Body of pancreas (tissue), 4 donors: ENCODE measurements at regions not wholly inside any gene's neighbourhood (a gene's known extent, or its start where the extent isn't known, plus 50 kb on each side); places are given as distances from the start of the nearest gene placed in this dataset.
A peak's percentile ranks its signal among the peaks of the same experiment; 100 is the strongest.

Source experiments
- ATAC-seq: fragments of 150-250 bp; one replicate; pipeline ENCODE4 v1.9.1; 2016
- DNase-seq, 4 donors: peaks; one replicate each; pipeline ENCODE4 v3.0.0-alpha.2; 2019
- H3K27ac ChIP-seq, 4 donors: fragments of 200-600 bp; sonication (generic); 1 replicate in 3 of 4; 2 replicates in 1 of 4; pipeline versions ENCODE4 v1.5.1 to v1.6.1; 2016 to 2019; ENCODE audit warnings: mild to moderate bottlenecking in 1 of 4, mixed read lengths in 1 of 4, moderate library complexity in 1 of 4
- H3K27me3 ChIP-seq, 2 donors: fragments of 200-600 bp; sonication (generic); one replicate each; pipeline ENCODE4 v1.6.0; 2016; ENCODE audit warnings: mild to moderate bottlenecking in 1 of 2
- H3K36me3 ChIP-seq, 2 donors: fragments of 200-600 bp; sonication (generic); replicated peaks in 1 of 2; 2 replicates each; pipeline ENCODE4 v1.5.1; 2016; ENCODE audit warnings: low read depth in 2 of 2; ENCODE audit not compliant: insufficient read depth in 1 of 2
- H3K4me1 ChIP-seq: fragments of 200-600 bp; sonication (generic); one replicate; pipeline ENCODE4 v1.6.0; 2016
- H3K4me3 ChIP-seq, 2 donors: fragments of 200-600 bp; sonication (generic); 1 replicate in 1 of 2; 2 replicates in 1 of 2; pipeline ENCODE4 v1.5.1; 2016 to 2019
- H3K9me3 ChIP-seq, 3 donors: fragments of 200-600 bp; sonication (generic); 1 replicate in 2 of 3; 2 replicates in 1 of 3; pipeline ENCODE4 v1.5.1; 2016
- CTCF ChIP-seq, 7 experiments: fragments of 450-650 bp in 4 of 7; fragments of 200-600 bp in 3 of 7; sonication (generic) in 3 of 7; IDR thresholded peaks; one replicate each; pipeline ENCODE4 v1.5.1; 2016 to 2019; ENCODE audit warnings: antibody characterized with exemption in 7 of 7
- POLR2A ChIP-seq, 3 donors: fragments of 450-650 bp; IDR thresholded peaks; one replicate each; pipeline ENCODE4 v1.6.1; 2016; ENCODE audit warnings: antibody characterized with exemption in 3 of 3, mild to moderate bottlenecking in 2 of 3
- WGBS, 2 donors: methylation state at CpG; one replicate each; pipeline ENCODE4 v1.1.5; 2017; 5-methylcytosine and 5-hydroxymethylcytosine counted together
- intact Hi-C: fragments of 100-400 bp; cut with DNase I; formaldehyde crosslinking; loops from one replicate; pipeline ENCODE4 v1.15.1; 2023

- no peak for TF ChIP-seq CTCF (IDR thresholded peaks at IDR 0.05)
- no peak for TF ChIP-seq POLR2A (IDR thresholded peaks at IDR 0.05)
- ATAC-seq (no peak), DNase-seq (peak in 1 of 4 donors; percentile 2)
- WGBS, 2 donors = 80 to 88% methylated on average over 4 of the region's 4 CpGs
- no peaks in the 10 kb centered on the region for H3K9me3 ChIP-seq
- H3K27me3 ChIP-seq = no peaks in the 10 kb centered on the region
- intact Hi-C loops = no loop called here
- no peak overlapping the region for H3K4me3 ChIP-seq
- H3K4me1 ChIP-seq = no peaks in the 10 kb centered on the region
- H3K36me3 ChIP-seq = no peaks in the 10 kb centered on the region
- no peak overlapping the region for H3K27ac ChIP-seq
These were observed 156.9 kb downstream of the FBLN2 start for GRCh38 chr3:13705702-13706280.

GRCh38 chr3:13705051-13705450 is 156.1 kb downstream of the FBLN2 start:
- Histone ChIP-seq H3K36me3 (no peaks in the 10 kb centered on the region), H3K27me3 (no peaks in the 10 kb centered on the region), H3K4me1 (no peaks in the 10 kb centered on the region), H3K27ac (no peak overlapping the region), H3K9me3 (no peaks in the 10 kb centered on the region), H3K4me3 (no peak overlapping the region)
- 61 to 63% methylated on average over 3 of the region's 3 CpGs for WGBS, 2 donors
- DNase-seq = peak in 1 of 4 donors; percentile 1
- intact Hi-C loops = no loop called here
- no peak for ATAC-seq
- no peak for TF ChIP-seq POLR2A (IDR thresholded peaks at IDR 0.05)
- TF ChIP-seq CTCF (IDR thresholded peaks at IDR 0.05) = no peak

GRCh38 chr3:13704174-13704573 is 155.2 kb downstream of the FBLN2 start:
- ATAC-seq (no peak), DNase-seq (no peak)
- WGBS, 2 donors = 73 to 80% methylated on average over 5 to 6 of the region's 6 CpGs
- no peak overlapping the region for H3K27ac ChIP-seq
- no peaks in the 10 kb centered on the region for H3K4me1 ChIP-seq
- intact Hi-C loops = no loop called here
- TF ChIP-seq CTCF (IDR thresholded peaks at IDR 0.05) = no peak
- TF ChIP-seq POLR2A (IDR thresholded peaks at IDR 0.05) = no peak
- no peaks in the 10 kb centered on the region for H3K27me3 ChIP-seq
- H3K9me3 ChIP-seq = no peaks in the 10 kb centered on the region
- H3K36me3 ChIP-seq = no peaks in the 10 kb centered on the region
- no peak overlapping the region for H3K4me3 ChIP-seq

- intact Hi-C loops = no loop called here
- ATAC-seq = no peak
- 69 to 73% methylated on average over 5 of the region's 5 CpGs for WGBS, 2 donors
These were observed 154.1 kb downstream of the FBLN2 start for GRCh38 chr3:13703071-13703470.

More at GRCh38 chr3:13703071-13703470, 154.1 kb downstream of the FBLN2 start:
- no peaks in the 10 kb centered on the region for H3K36me3 ChIP-seq
- no peaks in the 10 kb centered on the region for H3K9me3 ChIP-seq
- TF ChIP-seq POLR2A (IDR thresholded peaks at IDR 0.05) (no peak), CTCF (IDR thresholded peaks at IDR 0.05) (no peak)
- no peak for DNase-seq
- H3K27ac ChIP-seq = no peak overlapping the region
- H3K4me3 ChIP-seq = no peak overlapping the region
- no peaks in the 10 kb centered on the region for H3K4me1 ChIP-seq
- H3K27me3 ChIP-seq = no peaks in the 10 kb centered on the region
